NCI-H510A treated with DMSO at 0.1 percent for 48 hours (cell line): ENCODE measurements at regions not wholly inside any gene's neighbourhood (a gene's known extent, or its start where the extent isn't known, plus 50 kb on each side); places are given as distances from the start of the nearest gene placed in this dataset.
"Not testable (repeated sequence)": the region's sequence is repeated elsewhere in the genome, so short reads cannot be mapped to it uniquely, and the experiment has no call there.

Source experiments
- DNase-seq: peaks from one replicate; lab custom pipeline; 2025; lab: John Stamatoyannopoulos, UW

DNA sequence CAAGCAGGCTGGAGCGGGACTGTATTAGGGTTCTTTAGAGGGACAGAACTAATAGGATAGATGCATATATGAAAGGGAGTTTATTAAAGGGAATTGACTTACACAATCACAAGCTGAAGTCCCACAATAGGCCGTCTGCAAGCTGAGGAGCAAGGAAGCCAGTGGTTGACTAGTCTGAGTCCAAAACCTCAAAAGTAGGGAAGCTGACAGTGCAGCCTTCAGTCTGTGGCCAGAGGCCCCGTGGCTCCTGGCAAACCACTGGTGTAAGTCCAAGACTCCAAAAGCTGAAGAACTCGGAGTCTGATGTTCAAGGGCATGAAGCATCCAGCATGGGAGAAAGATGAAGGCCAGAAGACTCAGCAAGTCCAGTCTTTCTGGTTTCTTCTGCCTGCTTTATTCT lies 281.8 kb downstream of the QKI start:
- not testable (repeated sequence) for DNase-seq

DNA sequence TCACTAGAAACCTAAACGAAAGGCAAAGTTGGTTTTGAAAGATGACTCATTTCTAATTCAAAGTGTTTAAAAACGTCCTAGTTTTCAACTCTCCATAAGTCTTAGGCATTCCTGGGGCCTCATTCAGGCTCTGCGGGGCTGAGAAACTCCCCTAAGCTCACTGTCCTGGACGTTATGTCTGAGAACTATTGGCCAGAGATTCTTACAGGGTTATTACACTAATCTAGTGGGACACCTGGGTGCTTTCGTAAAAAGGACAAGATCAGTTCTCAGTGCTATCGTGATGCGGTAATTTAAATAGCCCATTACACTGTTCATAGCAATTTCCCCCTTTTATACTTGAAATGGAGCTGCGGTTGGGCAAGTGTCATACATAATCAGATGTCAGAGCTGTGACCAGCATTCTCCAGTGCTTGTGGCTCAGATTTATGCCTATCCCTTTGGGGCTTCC lies 280.9 kb downstream of the QKI start:
- DNase-seq: no peak

DNA sequence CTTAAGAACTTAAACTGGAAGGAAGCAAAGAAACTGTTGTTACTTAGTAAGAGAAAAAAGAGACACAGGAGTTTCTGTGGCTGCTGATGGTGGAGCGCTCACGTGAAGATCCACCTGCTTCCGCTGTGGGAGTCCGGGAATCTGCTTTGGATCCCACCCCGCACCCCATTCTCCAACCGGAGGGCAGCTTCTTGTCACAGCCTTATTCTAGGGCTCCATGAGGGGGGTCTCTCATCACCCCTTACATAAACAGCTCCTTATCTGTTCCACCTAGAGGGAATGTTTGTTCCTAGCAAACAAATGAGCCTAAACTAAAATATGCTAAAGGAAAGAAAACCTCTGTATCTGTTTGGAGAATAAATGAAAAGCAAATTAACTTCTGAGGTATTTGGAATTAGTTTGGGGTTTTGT lies 280.5 kb downstream of the QKI start:
- no peak for DNase-seq

GRCh38 chr6:163694072-163694471 lies 279.6 kb downstream of the QKI start:
- no peak for DNase-seq

GRCh38 chr6:163691049-163691448 lies 276.5 kb downstream of the QKI start:
- no peak for DNase-seq

DNA sequence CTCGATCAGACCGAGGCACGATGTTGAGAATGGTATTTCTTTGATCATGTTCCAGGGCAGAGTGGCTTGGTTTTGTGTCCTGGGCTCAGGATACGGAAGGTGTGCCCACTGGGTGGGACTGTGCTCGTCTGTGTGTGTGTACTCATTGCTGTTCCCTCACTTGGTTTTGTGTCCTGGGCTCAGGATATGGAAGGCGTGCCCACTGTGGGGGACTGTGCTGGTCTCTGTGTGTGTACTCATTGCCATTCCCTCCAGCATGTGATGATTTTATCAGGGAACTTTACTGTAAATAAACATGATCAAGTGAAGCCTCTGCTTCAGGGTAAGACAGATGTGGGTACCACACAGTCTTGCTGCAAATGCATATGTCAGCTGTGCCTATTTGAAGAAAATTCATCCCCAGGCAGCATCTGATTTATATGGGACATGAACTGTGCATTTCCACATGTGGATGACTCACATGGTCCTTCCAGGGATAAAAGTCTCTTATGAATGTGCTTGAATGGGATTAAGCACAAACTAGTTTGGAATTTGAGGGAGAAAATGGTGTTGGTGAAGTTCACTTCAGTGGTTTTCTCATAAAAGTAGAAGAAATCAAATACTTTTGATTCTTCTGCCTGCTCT lies 274.3 kb downstream of the QKI start:
- no peak for DNase-seq

GRCh38 chr6:163687075-163687474 lies 272.6 kb downstream of the QKI start:
- DNase-seq: no peak

DNA sequence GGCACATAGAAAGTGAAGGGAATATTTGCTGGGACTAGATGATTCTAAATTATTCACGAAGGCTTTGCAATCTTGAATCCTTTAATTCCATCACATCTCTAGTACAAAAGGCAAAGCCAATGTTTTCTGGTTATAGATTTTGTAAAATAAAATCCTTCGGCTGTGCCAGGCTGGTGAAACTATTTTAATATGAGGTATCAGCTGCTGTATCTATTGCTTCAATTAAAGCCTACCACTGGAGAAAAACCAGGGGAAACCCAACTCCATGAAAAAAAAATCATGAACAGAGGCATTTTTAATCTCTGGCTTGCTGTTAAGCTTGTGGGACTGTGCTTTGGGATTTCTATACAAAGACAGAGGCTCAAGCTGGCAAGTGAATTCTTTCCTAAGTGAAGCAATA lies 271.8 kb downstream of the QKI start:
- DNase-seq: no peak

DNA sequence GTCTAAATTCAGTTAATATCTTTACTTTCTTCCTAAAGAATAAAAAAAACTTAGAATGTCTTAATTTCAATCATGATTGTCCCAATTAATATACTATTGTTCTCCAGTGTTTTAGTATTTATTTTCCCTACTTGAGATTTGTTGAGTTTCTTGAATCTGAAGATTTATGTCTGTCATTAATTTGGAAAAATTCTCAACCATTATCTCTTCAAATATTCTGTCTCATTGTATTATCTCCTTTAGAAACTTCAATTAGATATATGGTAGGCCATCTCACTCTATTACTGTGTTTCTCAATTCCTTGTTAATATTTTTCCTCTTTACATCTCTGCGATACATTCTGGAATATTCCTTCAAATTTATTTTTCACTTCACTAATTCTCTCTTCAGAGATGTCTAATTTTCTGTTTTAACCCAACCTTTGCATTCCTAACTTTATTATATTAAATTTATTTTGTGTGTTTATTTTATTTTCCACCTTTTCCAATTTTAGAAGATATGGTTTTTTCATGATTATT lies 268.6 kb downstream of the QKI start:
- DNase-seq: no peak

GRCh38 chr6:163679753-163680152 lies 265.2 kb downstream of the QKI start:
- no peak for DNase-seq

- DNase-seq: no peak
Observed at GRCh38 chr6:163679012-163679660, 264.6 kb downstream of the QKI start.

- no peak for DNase-seq
Observed at GRCh38 chr6:163675611-163676010, 261.1 kb downstream of the QKI start.

- no peak for DNase-seq
Observed at GRCh38 chr6:163672710-163673109, 258.2 kb downstream of the QKI start.

DNA sequence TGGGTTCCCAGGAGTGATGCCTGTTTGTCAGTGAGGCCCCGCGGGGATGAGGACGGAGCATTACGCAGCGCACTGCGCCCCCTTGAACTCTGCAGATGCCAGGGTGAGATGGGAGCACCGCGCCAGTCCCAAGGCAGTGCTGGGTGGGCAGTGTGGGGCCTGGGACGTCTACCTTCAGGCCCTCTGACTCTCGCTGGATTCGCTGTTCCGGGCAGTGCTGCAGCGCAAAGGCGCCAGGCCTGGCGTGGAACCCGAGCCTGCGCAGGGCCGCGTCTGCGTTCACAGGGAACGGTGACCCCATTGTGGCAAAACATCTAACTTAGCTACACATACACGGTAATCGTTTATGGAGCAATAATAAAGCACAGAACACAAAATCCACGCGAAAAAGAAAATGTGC lies 257.3 kb downstream of the QKI start:
- DNase-seq: no peak

DNA sequence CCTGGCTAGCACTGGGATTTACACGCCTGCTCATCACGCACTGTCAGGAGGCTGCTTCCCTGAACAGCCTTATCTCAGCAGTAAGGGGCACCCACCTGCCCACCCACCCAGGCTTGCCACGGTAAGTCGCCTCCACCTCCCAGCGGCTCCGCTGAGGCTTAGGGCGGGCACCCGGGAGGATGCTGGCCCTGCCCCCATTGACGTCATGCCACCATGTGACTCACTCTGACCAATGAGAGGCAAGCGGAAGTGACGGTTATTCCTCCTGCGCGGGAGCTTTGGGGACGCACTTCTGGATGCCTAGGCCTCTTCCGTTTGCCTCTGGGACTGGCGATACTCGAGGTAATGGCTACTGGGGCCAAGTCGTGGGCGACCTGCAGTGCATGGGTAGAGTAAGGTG lies 256.8 kb downstream of the QKI start:
- DNase-seq: no peak

DNA sequence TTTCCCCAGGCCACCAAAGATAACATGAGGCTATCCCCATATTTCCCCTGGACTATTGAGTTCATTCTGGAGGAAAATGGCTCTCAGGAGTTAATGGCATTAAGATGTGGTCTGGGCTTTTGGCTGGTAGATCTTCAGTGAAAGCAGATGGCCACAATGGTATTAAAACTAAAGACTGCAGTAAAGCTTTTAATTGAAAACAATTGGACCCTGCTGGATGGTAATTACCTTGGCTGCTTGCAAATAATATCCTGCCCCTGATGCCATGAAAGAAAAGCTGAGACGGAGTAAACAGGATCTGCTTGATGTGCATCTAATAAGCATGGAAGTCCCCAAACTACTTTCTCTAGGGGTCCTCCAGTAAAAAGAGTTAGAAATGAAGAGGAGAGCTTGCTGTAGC lies 255.8 kb downstream of the QKI start:
- no peak for DNase-seq

DNA sequence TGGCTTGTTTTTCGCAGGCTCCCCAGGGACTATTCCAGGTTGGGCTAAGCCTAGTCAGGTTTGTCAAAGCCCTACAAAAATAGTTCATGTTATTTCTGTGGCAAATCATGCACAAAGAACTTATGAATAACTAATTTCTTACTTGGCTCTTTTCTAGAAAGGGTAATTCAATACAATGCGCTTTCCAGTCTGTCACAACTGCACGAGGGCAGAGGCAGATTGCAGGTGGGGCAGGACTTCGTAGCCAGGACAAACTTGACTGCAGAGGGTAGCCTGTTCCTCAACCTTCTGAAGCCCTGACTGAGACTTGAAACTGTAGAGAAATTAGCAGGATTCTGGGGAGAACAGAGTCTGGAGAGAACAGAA lies 253.5 kb downstream of the QKI start:
- no peak for DNase-seq

- DNase-seq: no peak
Observed at GRCh38 chr6:163667372-163668060, 253.0 kb downstream of the QKI start.

DNA sequence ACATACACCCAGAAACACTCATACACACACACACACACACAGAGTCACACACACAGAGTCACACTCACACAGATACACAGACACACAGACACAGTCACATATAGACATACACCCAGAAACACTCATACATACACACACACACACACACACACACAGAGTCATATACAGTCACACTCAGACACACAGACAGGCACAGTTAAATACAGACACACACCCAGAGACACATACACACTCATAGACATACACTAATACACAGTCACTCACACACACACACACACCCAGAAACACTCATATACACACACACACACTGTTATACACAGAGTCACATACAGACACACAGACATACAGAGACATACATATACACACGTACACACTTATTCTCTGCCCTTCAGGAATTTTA lies 250.9 kb downstream of the QKI start:
- no peak for DNase-seq

DNA sequence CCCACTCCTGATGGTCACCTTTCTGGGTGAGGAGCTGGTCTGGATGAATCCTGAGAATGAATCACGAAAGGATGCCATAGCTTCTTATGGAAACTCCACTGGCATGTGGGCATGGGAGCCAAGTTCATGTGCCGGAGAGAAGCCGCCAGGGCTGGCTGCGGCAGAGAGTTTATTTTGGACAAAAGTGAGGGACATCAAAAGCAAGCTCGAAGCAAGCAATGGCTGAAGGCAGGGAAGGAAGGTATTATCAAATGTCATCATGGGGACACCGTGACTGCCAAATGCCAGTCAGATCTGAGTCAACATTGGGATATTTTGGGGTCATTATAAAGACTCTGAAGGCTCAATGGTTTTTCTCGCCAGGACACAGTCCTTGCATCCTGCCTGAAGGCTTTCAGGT lies 249.1 kb downstream of the QKI start:
- no peak for DNase-seq

DNA sequence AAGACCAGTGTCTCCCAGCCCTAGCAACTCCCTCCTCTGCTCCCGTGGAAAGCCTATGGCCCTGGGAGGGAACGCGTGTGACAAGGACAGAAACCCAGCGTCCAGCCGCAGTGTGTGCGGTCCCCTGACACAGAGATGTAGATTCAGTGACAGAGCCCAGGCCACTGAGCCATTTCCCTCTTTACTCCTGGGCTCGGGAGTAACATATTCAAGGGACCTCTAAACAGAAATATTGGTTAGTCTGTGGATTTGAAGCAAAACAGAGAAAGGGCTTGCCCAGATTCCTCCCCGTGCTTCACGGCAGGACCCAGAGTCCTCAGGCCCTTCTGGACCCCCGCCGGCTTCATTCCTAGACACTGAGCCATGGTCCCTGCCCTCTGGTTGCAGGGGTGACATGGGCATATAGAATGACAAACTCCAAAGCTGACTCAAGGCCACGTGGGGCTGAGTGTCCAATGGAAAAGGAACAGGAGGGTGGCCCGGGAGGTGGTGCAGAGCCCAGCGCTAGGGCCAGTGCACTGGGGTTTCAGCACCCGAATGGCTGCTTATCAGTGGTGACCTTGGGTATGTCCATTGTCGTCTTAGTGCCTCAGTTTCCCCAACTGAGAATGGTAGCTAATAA lies 248.2 kb downstream of the QKI start:
- DNase-seq: no peak

- DNase-seq: no peak
Observed at GRCh38 chr6:163661272-163661671, 246.8 kb downstream of the QKI start.

DNA sequence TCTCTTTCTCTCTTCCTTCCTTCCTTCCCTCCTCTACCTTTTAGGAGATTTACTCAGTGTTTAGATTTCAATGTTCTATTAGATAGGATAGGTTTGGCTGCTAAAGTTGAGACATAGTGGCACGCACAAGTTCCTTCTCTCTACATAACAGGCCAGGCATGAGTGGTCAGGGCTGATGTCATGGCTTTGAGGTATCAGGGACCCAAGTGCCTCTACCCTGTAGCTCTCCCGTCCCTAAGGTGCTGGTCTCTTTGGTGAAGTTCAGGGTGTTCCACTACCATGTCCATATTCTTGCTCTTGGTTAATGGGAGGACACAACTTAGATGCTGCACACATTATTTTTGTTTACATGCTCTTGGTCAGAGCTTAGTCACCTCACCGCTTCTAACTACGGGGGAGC lies 245.3 kb downstream of the QKI start:
- DNase-seq: no peak
